ENCODE measurements at regions not wholly inside any gene's neighbourhood (a gene's known extent, or its start where the extent isn't known, plus 50 kb on each side); places are given as distances from the start of the nearest gene placed in this dataset.
"Not testable (repeated sequence)": the region's sequence is repeated elsewhere in the genome, so short reads cannot be mapped to it uniquely, and the experiment has no call there.

DNA sequence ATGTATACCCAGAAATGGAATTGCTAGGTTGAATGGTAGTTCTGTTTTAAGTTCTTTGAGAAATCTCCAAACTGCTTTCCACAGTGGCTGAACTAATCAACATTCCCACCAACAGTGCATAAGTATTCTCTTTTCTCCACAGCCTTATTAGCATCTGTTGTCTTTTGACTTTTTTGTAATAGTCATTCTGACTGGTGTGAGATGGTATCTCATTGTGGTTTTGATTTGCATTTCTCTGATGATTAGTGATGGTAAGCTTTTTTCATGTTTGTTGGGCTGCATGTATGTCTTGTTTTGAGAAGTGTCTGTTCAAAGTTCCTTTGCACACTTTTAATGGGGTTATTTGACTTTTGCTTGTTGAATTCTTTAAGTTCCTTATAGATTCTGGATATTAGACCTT, 52.4 kb upstream of the EHHADH start:
- not testable (repeated sequence) for DNase-seq

DNA sequence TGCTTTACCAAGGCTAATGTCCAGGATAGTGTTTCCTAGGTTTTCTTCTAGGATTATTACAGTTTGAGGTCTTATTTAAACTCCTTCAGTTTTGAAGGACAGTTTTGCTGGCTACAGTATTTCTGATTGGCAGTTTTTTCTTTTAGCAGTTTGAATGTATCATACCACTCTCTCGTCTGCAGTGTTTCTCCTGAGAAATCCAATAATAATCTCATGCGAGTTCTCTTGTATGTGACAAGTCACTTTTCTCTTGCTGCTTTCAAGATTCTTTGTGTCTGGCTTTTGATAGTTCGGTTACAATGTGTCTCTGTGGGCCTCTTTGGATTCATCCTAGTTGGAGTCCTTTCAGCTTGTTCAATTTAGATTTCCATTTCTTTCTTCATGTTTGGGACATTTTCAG, 53.0 kb upstream of the EHHADH start:
- DNase-seq: no peak

- peak; percentile 55 for DNase-seq
Observed at GRCh38 chr3:185308126-185308754, 54.4 kb upstream of the EHHADH start.

- DNase-seq: no peak
Observed at GRCh38 chr3:185309302-185309701, 53.6 kb upstream of the MAP3K13 start.

- DNase-seq: no peak
Observed at GRCh38 chr3:185309795-185310194, 53.1 kb upstream of the MAP3K13 start.

GRCh38 chr3:185311991-185312390, 50.9 kb upstream of the MAP3K13 start:
- no peak for DNase-seq

Measured in CD4-positive, alpha-beta T cell treated with Interleukin-21 for 1 hour (primary cell).